NAMALWA (cell line): ENCODE measurements at regions not wholly inside any gene's neighbourhood (a gene's known extent, or its start where the extent isn't known, plus 50 kb on each side); places are given as distances from the start of the nearest gene placed in this dataset.

Experiments
- DNase-seq: peaks from one replicate; pipeline ENCODE4 v3.0.0-alpha.2; 2015; ENCODE audit warnings: low spot score

DNA sequence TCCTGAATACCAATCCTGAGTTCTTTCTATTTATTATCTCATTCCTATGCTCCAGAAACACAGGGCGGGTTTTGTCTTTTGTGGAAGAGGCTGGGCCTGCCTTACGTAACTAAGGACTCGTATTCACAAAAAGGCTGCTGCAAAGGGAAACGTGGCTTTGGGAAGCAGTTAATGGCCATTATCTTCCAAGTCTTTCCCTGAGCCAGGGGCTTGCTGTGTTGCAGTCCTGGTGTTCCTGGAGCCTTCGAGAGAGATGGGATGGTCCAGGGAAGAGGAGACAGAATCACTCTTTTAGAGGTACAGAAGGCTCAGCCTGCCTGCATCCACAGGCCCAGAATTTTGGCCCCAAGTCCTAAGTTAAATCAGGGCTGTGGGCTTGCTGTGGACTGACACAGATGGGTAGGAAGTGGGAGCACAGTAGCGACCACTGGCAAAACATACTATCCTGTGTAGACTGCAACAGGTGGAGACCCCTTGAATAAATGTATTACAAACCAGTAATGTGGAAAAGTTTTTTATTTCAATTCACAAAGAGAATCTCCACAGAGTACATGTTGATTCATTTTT, 139.4 kb upstream of the ST6GAL2 start:
- DNase-seq: no peak

DNA sequence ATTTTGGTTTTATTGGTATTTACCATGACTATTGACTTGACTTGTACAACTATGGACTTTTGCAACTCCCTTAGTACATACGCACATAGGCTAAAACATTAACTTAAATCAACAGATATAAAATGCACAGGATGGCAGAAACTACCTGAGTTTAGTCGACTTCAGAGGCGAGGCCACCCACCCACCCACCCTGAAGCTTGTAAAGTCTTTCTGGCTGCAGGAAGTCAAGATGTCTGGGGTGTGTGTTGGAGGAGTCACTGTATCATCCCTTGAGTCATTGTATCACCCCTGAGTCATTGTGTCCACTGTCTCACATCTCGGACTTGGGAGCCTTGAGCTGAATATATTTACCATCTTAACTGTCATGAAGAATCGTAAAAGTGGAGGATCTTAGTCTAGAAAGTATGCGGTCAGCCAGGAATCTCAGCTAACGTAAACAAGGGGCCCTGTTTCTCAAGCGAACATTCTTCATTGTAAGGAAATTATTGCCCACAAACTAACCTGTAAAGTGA, 140.0 kb upstream of the ST6GAL2 start:
- DNase-seq: no peak

DNA sequence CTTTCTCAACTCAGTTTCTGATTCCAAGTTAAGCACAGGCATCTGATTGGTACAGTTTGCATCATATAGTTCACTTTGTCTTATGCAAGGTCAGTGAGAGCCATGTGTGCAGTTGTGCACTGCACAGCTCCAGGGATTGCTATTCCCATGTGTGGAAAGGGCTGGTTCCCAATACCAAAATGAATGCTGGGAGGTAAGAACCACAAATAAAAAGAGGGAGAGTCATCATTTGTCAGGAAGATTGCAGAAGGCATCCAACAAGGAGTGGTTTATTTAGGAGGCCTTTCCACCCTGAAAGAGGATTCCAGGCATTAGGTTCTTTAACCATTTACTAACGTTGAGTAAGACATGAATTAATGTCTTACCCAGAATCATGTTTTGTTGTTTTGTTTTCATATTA, 141.2 kb upstream of the ST6GAL2 start:
- no peak for DNase-seq

DNA sequence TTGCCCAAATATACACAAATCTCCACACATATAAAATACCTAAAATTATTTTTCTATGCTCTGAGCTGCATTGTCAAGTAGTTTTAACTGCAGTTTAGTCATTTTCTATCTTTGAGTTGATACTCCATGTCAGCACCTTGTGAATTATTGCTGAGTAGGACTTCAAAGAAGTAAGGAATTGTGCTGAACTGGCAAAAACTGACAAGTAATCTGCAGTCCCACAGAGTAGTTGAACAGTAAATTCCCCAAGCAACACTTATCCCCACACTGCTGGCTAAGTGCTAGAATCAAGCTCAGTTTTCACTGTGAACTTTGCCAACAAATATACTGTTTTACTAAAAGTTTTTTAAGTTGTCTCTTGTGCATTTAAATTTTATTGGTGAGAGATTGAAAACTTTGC, 141.8 kb upstream of the ST6GAL2 start:
- DNase-seq: no peak

DNA sequence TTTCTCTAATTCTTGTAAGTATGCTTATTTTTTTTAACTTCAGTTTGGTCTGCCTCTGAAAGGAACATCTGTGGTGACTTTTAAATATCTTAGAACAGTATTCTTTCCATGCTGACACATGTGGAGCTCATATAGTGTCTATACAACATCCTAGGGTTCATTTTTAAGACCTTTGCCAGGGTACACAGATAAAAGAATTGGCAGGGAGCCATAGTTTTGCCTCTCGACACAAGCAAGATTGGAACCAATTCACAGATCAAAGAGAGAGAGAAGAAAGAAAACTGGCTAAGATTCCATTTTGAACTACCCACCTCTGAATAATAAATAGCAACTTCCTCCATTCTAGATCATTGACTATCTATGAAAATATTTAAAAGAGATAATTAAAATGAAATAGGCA, 142.7 kb upstream of the ST6GAL2 start:
- no peak for DNase-seq

DNA sequence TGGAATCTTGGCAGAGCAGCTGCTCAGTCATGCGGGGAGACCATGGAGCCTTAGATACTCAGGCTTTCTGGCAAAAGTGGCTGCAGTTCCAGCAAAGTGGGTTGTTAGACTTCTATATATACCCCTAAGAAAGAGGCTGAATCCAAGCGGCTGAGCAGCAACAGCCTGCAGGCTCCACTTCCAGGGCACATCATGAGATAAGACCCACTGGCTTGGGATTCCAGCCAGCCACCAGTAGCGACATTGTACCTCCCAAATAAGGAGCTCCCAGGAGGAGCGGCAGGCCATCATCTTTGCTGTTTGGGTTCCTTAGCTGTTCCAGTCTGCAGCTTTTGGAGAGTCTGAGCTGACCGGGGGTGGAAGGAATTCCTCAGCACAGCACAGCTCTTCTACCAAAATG, 150.3 kb upstream of the ST6GAL2 start:
- DNase-seq: no peak

DNA sequence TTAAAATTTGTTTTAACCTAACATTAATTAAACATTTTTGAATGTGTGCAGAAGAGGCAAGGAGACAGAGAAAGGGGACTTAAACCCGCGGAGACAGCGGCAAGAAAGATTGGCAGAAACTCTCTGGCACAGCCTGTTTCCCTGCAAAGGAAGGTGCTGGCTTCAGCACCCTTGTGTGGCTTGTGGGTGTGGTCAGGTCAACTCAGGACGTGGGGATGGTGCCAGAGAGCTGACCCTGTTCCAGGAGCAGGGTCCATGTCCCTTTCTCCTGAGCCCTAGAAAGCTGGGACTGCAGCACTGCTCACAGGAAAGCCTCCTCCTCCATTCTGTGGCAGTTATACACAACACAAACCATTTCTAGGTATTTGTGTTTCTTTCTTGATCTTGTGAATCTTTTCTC, 176.2 kb upstream of the ST6GAL2 start:
- DNase-seq: no peak

DNA sequence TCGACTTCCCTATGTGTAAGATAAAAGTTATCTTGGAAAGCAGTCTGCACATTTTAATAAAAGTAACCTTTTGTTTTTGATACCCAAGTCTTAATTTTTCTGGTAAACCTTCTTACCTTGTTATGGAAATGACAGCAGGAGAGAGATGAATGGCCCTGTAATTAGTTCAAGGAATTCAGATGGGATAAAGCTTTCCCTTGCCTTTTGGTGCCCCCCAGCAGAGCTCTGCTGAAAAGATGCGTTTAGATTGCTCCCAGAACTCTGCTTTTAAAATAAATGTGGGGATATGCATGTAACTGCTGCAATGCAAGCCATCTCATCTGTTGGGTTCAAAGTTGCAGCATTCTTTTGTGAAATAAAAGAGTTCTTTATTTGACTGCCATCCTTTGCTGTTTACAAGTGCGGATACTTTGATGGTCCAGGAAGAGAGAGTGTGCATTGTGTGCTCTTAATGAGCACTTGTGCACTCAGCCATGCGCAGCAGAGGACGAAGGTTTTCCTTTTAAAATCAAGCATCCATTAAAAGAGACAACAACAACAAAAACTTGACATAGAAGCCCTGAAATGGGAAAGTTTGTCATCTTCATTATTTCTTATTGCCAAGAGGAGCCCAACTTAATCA, 176.7 kb upstream of the ST6GAL2 start:
- DNase-seq: no peak

DNA sequence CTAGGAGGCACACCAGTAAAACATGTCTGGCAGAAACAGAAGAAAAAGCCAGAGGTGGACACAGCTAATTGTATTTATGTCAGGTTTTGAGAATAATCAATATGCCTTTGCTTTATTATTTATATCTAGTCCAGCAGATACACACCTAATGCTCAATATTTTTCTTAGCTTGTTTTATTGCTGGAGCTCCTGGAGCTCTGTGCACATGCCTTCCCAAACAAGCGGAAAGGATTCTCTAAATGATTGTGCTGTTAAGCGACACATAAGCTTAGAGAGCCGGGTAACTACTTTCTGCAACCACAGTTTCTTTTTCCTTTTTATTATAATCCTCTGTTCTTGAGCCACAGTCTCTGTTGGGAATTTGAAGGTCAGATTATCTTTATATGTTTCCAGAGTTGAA, 177.3 kb upstream of the ST6GAL2 start:
- no peak for DNase-seq

DNA sequence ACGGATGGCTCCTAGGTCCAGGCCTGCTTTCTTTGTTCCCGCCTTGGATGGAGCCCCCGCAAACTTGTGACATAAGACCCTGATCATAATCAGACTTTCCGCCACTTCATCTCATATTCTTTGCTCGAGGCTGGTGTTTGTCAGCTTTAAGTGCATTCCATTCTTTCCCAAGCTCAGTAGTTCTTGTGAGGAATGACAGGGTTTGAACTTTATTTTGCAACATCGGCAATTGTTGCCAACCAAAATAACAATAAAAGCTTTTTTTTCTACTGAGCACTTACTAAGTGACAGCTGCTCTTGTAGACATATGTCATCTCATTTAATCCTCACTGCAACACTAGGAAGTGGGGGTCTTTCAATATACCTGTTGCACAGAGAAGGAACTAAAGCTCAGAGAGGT, 178.8 kb upstream of the ST6GAL2 start:
- DNase-seq: no peak

DNA sequence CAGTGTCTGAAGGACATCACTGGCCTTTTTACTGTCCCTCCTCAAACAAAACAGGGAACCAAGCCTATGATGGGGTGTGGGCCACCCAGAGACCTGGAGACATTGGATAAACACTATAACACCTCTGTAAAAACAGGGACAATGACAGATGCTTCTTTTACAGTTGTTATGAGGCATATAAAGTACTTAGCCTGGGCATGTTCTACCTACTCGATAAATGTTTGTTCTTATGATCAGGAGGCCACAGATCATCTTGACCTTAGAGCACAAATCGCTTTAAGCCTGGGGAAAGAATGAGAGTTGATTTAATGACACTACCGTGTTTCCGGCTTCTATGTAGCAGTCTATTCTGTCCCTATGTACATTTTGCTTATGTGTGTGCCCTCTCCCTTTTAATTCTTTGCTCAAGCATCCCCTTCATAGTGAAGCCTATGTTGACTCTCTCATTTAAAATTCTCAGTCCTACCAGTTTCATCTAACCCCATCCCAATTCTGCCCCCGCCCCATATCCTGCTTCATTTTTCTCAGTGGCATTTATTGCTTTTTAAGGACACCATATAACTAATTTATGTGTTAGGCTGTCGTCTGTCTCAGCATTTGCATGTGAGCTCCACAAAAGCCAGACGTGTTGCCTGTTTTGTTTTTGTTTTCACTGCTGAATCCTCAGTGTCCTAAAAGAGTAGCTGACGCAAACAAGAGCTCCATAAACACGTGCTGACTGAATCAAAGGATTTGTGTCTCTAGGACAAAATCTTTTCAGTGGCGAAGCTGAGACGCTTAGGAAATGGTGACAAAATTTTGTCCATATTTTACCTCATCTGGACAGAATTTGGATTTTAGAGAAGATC, 182.3 kb upstream of the ST6GAL2 start:
- no peak for DNase-seq

DNA sequence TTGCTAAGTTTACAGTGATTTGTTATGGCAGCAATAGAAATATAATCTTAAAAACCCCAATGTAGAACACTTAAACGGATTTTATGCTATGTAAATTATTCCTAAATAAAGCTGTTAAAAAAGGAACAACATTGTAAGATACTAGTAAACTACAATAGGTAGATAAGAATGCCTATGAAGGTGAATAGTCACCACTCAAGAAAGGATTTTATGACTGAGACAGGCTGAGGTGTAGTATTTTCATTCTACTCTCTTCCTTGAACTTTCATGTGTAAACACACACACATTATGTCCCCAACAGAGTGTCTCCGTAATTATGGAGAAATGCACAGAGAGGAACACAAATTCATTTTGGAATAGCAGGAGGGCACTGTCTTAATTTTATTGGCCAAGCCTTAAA, 183.9 kb upstream of the ST6GAL2 start:
- no peak for DNase-seq

DNA sequence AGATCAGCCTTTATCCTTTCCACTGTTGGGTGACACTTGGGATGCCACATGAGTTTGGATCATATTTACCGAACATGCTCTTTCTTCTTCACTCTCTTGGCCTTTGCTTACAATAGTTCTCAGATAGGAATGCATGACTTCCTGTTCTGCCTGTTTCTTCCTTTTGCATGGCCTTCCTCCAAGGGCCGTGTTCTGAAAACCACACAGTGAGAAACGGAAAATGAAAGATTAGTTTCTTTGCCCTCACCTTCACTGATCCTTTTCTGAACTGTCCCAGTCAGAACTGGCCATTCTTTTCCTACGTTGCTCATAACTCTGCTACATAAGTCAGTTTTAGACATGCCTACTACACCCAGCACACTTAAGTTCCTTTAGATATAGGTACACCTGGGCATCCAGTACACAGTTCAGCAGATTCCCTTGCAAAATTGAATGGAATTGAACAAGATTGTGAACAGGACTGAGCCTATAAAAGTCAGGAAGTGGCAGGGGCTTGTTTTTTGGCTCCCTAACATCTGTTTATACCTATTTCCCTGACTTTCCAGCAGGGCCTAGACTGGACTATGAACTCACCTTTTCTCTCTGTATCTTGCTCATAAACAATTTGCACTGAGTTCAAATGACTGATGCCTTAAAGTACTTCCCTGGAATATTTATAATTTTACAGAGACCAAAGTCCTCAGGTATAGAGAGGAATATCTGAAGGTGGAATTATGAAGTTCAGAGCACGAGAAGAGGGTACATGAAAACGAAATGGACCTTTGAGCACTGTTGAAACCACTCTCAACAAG, 186.4 kb upstream of the ST6GAL2 start:
- no peak for DNase-seq

DNA sequence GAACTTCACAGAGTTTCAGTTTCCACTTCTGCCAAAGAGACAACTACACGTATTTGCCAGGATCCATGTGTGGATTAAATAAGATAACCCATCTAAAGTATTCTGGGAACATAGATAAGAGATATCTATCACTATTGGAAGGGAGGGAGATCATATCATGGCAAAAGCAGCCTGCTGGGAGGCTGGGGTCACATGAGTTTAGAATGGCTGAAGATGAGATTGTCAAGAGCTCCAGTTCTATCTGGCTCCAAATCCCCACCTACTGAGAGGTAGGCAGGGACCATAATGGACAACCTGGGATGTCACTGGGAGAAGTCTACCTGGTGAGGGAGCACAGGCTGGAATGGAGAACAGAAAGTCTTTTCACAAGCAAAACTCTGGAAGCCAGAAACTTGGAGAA, 192.6 kb upstream of the ST6GAL2 start:
- DNase-seq: no peak

DNA sequence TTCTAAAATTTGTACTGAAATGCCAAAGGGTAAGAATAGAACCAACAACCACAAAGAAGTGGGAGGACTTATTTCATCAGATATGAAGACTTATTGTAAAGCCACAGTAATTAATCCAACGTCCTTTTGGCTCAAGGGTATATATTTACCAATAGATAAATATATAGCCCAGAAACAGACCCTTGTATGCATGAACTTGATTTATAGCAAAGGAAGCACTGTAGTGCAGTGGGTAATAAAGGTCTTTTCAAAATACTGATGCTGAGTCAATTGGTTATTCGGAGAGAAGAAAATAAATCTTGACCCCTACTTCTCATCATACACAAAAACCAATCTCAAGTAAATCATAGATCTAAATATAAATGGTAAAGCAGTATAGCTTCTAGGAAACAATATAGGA, 200.5 kb upstream of the ST6GAL2 start:
- DNase-seq: no peak

DNA sequence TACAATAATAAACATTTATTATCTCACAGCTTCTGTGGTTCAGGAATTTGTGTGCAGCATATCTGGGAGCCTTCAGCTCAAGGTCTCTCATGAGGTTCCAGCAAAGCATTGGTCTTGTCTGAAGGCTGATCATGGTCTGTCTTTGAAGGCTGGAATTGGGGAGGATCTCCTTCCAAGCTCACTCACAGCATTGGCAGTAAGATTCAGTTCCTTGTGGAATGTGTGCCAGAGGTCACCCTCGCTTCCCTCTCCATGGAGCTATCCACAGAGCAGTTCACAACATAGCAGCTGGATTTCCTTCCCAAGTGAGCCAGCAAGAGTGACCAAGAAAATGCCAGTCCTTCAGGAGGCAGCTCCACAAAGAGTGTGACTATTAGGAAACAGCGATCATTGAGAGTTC, 202.2 kb upstream of the ST6GAL2 start:
- no peak for DNase-seq

DNA sequence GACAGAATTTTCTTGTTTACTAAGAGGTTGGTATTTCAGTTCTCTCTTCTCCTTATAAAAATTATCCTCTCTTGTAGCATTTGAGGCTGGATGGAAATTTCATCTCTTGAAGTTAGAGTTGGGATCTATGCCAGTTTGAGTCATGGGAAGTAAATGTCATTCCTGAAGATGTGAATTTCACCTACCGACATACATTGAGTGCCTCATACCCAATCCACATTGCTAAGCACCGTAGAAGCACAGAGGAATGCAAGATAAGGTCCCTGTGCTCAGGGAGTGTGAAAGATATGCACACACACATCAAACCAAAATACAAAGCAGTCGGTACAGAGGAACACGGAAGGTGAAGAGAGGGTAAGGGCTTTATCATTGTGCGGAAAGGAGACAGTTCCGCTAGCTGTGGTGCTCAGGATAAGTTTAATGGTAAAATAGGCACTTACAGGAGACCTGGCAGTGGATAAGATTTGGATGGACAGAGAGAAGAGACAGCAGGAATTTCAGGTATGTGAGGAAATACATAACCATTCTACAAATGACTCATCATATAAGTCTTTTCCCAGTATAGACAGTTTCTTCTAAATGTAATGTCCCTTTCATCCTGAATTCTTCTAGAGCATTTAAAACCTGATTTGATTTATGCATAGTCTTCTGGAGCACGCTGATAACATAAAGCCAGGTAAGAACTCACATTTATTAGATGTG, 205.3 kb upstream of the ST6GAL2 start:
- DNase-seq: no peak

DNA sequence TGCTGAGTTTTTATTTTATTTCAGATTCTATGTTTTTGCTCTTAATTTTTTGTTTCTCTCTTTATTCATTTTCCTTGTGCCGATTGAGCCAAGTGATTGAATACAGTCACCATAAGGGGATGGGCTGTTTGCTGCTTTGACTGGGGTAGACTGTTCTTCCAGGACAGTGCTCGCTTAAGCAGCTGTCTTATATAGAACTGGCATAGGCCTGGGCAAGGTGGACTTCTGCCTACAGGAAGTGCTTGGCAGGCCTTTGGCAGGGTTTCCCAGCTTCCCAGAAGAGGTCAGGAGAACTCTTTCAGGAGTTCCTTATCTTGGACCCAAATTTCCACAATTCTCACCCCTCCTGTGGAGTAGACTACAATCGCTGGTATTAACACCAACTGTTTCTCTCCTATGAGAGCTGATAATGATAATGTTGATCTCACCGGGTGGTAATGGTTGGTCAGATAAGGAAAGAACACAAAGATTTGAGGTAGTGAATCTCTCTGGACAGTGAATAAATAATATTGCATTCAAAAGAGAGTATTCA, 207.5 kb upstream of the ST6GAL2 start:
- no peak for DNase-seq

DNA sequence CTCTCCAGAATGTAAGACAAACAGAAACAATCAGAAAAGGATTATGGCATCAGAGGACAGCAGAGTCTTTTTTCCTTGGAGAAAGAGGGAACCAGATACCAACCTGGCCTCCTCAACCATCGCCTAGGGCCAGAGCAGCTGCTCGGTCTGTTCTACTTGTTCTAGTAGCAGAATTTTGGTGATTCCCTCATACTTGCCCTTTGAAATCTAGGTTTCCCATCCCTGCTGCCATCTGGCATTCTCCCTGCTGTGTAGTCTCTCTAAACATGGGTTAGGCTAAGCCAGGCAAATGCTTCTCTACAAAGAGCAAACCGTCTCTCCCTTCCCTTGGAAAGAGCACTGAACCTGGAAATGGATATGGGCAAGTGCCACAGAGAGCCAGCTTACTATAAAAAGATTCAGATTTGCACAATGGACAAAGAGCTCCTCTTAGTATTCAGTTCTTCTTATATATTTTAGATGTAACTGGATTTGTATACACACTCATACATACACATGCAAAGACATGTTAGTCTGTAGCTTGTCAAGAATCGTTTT, 208.6 kb upstream of the ST6GAL2 start:
- DNase-seq: no peak

DNA sequence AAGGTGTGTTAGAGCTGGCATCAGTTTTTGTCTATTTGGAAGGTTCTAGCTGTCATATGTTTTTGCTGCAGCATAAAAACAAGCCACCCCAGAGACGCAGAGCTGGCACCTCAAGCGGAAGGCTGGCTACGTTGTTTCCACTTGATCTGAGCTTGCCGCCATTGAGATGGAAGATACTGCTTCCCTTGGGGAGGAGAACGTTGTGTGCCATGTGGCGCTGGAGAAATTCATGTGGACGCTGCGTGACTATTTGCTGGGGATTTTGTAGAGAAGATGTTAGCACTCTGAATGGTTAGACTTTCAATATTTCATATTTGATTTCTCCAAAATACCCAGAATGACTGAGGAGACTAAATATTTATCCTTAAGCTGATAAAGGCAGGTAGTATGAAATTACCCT, 216.2 kb upstream of the ST6GAL2 start:
- DNase-seq: no peak

DNA sequence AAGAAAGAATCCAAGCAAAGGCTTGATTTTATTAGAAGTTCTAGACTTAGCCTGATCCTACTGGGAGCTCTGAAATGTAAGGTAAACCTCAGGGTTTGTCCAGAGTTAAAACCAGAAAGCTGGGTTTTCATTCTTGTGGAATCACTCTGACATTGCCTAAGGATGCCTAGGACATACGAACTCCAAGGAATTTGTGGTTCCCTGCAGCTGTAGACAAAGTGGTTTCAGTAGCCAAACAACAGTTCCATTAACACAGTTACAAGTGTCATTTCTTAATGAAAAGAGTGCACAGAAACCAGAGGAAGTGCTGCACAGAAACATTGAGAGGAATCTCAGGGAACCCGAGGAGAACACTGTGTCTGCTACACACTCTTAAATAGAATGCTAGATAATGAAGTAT, 221.4 kb upstream of the ST6GAL2 start:
- no peak for DNase-seq
